Fibroblast of skin of right quadriceps (primary cell): ENCODE measurements at regions not wholly inside any gene's neighbourhood (a gene's known extent, or its start where the extent isn't known, plus 50 kb on each side); places are given as distances from the start of the nearest gene placed in this dataset.

ENCODE experiments used
- DNase-seq: peaks from one replicate; pipeline ENCODE4 v3.0.0-alpha.2; 2013

DNA sequence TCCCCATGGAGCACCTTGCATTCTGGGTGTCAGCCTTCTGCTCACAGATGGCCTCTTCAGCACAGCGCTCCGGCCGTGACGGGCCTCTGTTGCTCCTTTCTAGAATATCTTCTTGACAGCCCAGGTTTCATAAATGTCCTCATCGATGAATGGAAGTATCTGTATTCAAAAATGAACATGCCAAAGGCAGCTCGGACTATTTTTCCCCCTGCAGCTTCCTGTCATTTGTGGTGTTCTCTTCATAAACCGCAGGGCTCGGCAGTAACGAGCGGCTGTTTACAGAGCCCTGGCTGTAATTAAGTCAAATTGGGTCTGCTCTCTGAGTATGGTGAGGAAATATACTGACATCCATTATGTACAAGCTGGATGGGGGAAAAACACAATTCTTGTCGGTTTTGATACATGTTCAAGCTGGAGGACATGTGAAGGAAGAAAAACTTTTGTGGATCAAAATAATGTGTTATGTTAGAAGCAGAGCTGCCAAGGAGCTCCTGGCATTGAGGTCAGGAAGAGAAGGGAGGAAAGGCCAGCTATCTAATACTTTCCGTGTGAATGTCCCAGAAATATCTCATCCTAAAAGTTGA lies 154.1 kb upstream of the CD180 start:
- peak; percentile 35 for DNase-seq

DNA sequence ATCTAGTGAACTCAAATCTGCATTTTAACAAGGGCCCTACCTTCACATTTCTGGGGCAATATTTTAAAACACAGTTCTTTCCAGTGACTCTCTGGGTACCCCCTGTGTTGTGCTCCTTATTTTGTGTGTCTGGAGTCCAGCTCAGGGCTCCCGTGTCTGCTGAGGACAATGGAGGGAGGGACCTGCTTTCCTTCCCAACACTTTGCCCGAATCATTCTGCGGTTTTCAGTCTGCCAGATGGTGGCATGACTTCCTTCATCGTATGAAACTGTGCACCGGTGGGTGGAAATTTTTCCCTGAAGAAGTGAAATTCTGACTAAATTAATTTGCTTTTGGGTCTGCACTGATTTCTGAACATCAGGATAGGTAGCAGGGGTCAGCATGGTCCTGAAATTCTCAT lies 153.6 kb upstream of the CD180 start:
- DNase-seq = no peak

DNA sequence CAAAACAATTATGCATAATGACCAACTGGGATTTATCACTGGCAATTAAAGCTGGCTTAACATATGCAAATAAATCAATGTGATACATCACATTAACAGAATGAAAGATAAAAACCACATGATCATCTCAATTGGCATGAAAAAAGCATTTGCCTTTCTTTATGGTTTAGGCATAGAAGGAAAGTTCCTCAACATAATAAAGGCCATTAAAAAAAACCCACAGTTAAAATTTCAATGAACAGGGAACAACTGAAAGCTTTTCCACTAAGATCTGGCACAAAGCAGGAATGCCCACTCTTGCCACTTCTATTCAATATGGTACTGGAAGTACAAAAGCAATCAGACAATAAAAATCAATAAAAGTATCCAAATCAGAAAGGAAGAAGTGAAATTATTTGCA lies 151.2 kb upstream of the CD180 start:
- DNase-seq = no peak

DNA sequence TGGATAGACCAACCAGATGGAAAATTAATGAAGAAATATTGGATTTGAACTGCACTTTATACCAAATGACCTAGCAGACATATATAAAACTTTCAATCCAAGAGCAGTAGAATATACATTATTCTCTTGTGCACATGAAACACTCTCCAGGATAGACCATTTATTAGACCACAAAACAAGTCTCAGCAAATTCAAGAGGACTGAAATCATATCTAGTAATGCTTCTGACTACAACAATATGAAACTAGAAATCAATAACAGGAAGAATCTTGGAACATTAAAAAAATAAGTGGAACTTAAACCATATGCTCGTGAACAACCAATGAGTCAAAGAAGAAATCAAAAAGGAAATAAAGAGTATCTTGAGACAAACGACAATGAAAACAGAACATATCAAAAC lies 150.0 kb upstream of the CD180 start:
- DNase-seq = no peak

DNA sequence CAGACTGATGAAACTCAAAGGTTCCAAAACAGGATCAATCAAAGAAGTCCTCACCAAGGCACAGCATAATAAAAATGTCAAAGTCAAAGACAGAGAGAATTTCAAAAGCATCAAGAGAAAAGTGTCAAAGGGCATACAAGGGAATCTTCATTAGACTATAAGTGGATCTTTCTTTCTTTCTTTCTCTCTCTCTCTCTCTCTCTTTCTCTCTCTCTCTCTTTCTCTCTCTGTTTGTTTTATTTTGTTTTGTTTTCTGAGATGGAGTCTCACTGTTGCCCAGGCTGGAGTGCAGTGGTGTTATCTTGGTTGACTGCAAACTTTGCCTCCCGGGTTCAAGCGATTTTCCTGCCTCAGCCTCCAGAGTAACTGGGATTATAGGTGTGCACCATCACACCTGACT lies 148.3 kb upstream of the CD180 start:
- no peak for DNase-seq

DNA sequence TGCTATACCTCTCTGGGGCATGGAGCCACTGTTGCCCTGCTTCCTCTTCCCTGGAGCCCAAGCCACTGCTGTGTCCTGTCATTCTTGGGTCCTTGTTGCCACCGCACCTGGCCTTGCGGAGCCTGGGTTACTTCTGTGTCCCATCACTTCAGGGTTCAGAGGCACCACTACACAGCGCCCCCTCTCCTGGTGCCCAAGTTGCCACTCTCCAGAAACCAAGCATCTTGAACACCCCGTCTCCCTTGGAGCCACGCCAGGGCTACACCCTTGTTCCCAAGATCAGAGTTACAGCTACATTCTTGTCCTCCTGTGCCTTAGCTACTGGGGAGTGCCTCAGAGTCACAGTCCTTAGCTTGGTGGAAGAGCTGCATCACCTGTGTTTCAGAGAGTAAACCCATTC lies 147.2 kb upstream of the CD180 start:
- no peak for DNase-seq

DNA sequence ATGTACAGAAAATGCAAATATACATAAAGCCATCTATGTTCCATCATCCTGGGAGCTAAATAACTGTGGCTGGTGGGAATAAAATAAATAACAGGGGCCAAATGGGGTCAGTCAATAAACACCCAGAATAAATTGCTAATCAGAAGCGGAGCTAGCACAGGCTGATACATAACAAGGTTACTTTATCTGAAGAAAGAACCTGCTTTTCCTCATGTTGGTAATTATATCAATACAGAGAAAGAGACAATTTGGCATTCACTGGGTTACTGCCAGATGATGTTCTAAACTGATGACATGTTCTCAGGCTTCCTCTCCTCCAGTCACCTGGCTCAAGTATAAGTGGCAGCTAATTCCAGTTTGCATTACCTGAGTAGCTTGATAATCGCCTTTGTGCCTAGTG lies 144.9 kb upstream of the CD180 start:
- DNase-seq = no peak

DNA sequence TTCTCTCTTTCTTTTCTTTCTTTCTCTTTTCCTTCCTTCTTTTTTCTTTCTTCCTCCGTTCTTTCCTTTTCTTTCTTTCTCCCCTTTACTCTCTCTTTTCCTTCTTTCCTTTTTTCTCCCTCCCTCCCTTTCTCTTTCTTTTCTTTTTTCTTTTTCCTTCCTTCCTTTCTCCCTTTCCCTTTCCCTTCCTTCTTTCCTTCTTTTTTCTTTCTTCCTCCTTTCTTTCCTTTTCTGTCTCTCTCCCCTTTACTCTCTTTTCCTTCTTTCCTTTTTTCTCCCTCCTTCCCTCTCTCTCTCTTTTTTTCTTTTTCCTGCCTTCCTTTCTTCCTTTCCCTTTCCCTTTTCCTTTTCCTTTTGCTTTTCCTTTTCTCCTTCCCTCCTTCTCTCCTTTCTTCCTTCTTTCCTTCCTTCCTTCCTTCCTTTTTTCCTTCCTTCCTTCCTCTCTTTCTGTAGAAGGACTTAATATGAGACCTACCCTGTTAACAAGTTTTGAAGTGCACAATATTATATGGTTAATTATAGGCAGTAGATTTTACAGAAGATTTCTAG lies 142.7 kb upstream of the CD180 start:
- DNase-seq = no peak

DNA sequence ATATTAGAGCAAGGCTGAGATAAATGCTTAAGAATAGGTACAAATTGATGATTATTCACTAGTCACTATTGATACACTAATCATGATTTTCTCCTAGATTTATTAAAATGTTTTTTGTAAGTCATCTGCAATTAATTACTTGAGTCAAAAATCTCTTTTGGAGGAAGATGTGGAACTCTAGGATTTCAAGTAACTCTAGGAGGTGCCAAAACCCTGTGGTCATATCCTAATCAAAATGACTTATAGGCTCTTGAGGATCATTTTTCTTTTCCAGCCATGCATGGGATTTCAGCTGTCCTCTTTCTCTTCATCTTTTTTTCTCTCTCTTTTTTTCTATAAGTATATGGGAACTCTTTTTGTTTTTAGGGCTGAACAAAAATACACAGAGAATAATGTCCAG lies 141.8 kb upstream of the CD180 start:
- peak; percentile 68 for DNase-seq

DNA sequence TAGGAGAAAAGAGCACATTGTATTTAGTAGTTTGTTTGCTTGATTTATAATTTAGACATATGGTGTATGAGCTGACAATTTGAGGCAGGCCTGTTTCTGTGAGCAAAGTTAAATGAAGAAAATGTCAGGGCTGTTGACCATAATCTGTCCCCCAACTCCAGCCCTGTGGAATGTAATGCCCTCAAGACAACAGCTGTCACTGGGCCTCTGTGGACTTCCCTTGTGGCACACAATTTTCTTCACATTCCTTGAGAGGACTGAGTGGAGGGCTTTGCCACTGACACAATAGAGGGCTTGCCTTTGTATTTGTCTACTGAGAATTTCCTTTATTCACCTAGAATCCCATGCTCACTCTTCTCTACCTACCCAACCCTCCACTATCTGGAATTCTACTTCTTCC lies 141.2 kb upstream of the CD180 start:
- no peak for DNase-seq

DNA sequence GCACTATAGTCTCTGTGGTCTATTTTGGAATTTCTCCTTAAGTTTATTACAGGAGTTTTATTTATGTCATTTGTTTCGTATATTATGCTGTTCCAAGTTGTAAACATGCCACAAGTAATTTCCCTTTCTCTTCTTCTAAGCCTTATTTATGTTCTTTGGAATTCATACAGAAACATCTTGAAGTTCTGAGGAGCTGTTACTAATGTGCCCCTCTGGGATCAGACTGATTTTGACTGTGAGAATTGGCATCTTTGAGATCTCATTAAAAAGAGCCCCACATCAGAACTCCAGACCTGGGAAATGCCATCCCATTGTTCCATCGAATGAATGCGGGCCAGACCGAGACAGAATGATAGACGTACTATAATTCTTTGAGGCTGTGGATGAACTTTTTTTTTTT lies 138.8 kb upstream of the CD180 start:
- DNase-seq = peak; percentile 33

DNA sequence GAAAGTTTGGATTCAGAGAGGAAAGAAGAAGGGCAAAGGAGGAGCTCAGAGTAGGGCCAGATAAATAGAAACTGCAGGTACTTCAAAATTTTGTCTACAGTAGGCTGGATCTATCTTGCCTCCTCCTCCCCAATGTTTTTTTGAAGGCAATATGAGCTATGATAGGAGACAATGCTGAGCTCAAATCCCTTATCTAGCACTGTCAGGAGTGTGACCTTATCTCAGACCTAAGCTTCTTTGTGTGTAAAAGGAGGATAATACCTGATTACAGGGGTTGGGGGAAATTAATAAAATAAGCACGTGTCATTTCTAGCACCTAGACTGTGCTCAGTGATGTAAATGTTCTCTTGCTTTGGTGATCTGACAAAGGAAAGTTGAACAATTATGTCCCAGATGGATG lies 137.8 kb upstream of the CD180 start:
- DNase-seq = no peak

DNA sequence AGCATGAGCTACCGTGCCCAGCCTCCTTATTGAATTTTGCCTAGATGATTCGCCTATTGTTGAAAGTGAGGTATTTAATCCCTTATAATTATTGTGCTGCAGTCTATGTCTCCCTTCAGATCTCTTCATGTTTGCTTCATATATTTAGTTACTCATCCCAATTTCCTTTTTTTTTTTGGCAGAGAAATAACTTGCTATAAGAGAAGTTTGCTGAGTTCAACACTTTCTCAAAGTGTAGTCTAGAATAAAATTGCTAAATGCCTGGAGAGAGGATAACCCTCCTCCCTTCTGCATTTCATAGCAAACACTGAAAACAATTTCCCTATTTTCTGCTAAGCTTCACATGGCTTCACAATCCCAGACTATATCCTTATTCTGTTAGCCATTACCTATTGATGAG lies 136.6 kb upstream of the CD180 start:
- no peak for DNase-seq

DNA sequence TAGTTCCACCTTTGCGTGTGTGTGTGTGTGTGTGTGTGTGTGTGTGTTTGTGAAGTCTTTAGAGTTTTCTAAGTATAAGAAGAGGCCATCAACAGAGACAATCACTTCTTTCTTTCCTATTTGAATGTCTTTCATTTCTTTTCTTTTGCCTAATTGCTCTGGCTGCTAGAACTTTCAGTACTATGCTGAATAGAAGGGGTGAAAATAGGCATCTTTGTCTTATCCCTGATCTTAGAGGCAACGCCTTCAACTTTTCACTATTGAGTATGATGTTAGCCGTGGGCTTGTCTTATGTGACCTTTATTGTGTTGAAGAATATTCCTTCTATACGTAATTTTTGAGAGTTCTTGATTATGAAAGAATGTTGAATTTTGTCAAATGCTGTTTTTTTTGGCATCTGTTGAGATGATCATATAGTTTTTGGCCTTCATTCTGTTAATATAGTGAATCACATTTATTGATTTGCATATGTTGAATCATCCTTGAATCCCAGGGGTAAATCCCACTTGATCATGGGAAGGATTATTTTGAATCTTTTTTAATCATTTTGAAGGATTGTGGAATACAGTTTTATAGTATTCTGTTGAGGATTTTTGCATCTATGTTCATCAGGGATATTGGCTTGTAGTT lies 134.8 kb upstream of the CD180 start:
- peak; percentile 21 for DNase-seq

DNA sequence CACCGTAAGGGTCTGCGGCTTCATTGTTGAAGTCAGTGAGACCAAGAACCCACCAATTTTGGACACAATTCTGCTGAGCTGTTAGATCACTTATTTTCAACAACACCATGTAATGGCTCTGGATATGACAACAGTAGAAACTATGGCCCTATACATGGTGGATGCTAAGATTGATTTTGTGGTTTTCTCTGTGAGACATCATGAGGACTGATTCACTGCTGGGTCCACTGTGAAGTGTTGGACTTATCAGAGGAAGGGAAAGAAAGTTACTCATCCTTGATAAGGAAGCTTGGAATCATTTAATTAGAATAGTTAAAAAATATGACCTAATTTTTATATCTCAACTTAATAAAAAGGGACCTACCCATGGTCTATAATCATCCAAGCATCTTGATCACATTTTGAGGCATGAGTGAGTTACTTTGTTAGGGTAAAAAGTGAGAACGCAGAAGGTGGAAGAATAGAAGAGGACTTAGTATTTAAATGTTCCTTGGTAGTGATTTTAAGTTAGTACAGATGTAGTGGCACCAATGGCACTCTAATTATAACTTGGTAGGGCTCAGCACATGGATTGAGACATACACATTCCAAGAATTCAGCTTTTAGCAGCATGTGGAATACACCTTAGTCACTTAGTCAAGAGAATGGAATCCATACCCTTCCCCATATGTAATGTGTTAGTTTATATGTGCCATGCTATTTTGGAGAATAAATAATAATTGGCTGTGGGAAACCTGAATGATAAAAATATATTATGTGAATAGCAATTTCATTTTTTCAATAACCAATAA lies 123.5 kb upstream of the CD180 start:
- peak; percentile 34 for DNase-seq

DNA sequence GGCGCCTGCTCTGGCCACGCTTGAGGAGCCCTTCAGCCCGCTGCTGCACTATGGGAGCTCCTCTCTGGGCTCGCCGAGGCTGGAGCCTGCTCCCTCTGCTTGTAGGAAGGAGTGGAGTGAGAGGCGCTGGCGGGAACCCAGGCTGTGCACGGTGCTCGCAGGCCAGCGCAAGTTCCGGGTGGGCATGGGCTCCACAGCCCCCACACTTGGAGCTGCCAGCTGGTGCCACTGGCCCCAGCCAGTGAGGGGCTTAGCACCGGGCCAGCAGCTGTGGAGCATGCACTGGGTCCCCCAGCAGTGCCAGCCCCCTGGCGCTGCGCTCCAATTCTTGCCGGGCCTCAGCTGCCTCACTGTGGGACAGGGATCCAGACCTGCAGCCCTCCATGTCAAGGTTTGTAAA lies 122.1 kb upstream of the CD180 start:
- DNase-seq = no peak

DNA sequence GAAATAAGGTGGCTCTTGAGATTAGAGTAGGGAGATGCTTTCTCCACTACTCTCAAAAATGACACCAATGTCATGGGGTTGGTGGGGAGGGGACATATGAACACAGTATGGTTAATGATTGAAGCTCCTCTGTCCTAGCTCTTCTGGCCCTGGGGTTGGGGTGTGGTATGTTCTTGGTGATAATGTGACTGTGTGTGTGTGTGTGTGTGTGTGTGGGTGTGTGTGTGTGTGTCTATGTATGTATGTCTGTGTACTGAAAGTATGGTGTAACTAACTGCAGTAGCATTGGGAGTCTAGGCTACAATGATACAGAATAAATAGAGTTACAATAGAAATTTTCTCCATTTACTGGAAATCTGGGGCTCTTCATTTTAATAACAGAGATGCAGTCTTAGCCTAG lies 121.0 kb upstream of the CD180 start:
- no peak for DNase-seq

DNA sequence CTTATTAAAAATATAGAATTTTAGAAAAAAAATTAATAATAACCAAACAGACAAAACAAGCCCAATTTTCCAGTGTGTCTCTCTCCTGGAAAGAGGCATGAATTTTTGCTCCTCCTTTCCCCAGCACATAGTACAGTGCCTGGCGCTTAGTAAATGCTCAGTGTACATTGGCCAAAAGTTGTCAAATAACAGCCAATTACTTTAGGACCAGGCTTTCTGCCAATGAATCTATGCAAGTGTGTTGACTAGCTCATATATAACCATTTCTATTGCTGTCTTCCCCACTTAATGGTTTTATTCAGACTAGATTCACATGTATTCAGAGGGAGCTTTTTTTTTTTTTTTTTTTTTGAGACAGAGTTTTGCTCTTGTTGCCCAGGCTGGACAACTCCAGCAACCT lies 120.1 kb upstream of the CD180 start:
- no peak for DNase-seq

DNA sequence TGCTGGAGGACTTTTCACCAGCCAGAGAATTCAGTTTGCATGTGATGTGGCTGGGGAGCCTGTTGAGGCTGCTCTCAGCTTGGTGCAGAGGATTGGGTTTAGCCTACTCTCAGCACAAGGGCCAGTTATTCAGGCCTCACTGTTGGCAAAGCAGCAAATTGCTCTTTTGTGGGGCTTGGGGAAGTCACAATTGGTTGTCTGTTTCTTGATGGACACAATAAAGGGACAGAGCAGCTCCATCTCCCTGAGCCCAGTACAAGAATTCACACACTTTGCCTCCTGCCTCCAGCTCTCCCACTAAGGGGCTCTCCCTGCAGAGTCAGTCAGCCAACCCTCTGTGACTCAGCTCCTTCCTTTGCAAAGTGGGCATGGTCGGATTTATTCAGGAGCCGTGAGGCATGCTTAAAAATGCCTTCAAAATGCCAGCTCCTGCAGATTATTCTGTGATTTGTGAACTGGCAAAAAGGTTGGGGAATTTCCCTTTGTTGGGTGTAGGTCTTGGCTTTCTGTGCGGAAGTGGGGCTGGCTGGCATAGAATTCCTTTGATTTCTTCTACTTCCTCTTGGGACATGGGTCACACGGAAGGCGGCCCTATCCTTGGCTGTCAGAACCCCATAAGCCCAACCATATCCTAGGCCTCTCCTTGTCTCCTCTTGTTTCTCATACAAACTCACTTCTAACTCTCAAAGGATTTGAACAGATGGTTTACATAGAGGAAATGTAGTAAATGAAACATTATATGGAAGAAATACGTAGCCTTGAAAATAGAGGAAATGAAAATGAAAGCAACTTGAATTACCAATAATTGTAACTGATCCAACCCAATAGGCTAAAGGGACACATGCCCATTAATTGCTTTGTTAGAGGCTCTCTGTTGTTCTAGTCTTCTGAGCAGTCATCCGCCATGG lies 118.7 kb upstream of the CD180 start:
- peak; percentile 69 for DNase-seq

DNA sequence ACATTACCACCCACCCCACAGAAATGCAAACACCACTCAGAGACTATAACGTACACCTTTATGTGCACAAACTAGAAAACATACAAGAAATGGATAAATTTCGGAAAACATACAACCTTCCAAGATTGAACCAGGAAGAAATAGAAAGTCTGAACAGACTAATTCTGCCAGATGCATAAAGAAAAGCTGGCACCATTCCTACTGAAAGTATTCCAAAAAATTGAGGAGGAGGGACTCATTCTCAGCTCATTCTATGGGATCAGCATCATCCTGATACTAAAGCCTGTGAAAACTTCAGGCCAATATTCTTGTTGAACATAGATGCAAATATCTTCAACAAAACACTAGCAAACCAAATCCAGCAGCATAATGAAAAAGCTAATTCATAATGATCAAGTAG lies 115.1 kb upstream of the CD180 start:
- no peak for DNase-seq

DNA sequence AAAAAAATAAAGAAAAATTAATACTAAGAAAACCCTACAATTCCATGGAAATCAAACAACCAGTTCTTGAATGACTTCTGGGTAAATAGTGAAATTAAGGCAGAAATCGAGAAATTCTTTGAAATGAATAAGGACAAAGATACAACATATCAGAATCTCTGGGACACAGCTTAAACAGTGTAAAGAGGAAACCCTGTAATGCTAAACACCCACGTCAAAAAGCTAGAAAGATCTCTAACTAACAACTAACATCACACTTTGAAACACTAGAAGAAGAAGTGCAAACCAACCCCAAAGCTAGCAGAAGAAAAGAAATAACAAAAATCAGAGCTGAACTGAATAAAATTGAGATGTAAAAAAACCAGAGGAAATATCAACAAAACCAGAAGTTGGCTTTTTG lies 114.6 kb upstream of the CD180 start:
- DNase-seq = no peak

DNA sequence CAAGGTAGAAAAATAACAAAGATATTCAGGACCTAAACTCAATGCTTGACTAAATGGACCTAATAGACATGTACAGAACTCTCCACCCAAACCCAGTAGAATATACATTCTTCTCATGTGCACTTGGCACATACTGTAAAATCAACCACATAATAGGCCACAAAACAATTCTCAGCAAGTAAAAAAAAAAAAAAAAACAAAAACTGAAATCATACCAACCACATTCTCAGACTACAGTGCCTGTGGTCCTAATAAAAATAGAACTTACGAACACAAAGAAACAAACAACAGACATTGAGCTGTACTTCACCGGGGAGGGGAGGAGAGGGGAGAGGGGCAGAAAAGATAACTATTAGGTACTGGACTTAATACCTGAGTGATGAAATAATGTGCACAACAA lies 114.1 kb upstream of the CD180 start:
- DNase-seq = no peak

DNA sequence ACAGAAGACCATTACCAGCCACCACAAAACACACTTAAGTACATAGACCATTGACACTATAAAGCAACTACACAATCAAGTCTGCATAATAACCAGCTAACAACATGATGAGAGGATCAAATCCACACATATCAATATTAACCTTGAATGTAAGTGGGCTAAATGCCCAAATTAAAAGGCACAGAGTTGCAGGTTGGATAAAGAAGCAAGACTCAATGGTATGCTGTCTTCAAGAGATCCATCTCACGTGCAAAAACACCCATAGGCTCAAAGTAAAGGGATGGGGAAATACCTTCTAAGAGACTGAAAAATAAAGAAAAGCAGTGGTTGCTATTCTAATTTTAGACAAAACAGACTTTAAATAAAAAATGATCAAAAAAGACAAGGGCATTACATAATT lies 113.6 kb upstream of the CD180 start:
- no peak for DNase-seq
